Psoas muscle (tissue), 7 donors: ENCODE measurements at regions not wholly inside any gene's neighbourhood (a gene's known extent, or its start where the extent isn't known, plus 50 kb on each side); places are given as distances from the start of the nearest gene placed in this dataset.

Experiments
- ATAC-seq, 4 donors: fragments of 200-7000 bp; cut with Tn5 transposase; one replicate each; pipeline ENCODE4 v1.9.1; 2020; ENCODE audit warnings: moderate library complexity in 3 of 4, mild to moderate bottlenecking in 2 of 4
- DNase-seq, 2 donors: peaks; one replicate each; pipeline ENCODE4 v3.0.0-alpha.2; 2020
- H3K27ac ChIP-seq: fragments of 200-600 bp; one replicate; pipeline ENCODE4 v1.8.0; 2022
- H3K27me3 ChIP-seq, 3 donors: fragments of 200-600 bp in 1 of 3; one replicate each; pipeline versions ENCODE4 v1.6.1 to v1.8.0; 2013 to 2022; ENCODE audit warnings: low read length in 2 of 3, mild to moderate bottlenecking in 2 of 3, moderate library complexity in 1 of 3; ENCODE audit not compliant: insufficient read depth in 3 of 3
- H3K36me3 ChIP-seq, 2 donors: fragments of 200-600 bp in 1 of 2; one replicate each; pipeline versions ENCODE4 v1.6.1 to v1.8.0; 2013 to 2022; ENCODE audit warnings: low read depth in 1 of 2, mild to moderate bottlenecking in 1 of 2, moderate library complexity in 1 of 2; ENCODE audit not compliant: insufficient read depth in 1 of 2
- H3K4me1 ChIP-seq: fragments of 200-600 bp; one replicate; pipeline ENCODE4 v1.8.0; 2022
- H3K4me3 ChIP-seq: fragments of 200-600 bp; one replicate; pipeline ENCODE4 v1.8.0; 2022; ENCODE audit warnings: mild to moderate bottlenecking
- H3K9me3 ChIP-seq: fragments of 200-600 bp; one replicate; pipeline ENCODE4 v1.8.0; 2022
- WGBS, 3 donors: extraction: QIAGEN DNeasy Blood & Tissue Kit; methylation state at CpG; one replicate each; pipeline versions ENCODE4 v1.1.6 to v1.1.7; 2013; 5-methylcytosine and 5-hydroxymethylcytosine counted together
- intact Hi-C, 2 donors: fragments of 100-400 bp; cut with DNase I; formaldehyde crosslinking; loops; one replicate each; pipeline versions ENCODE4 v1.11.0 to v1.14.2; 2022
- TF ChIP-seq, protein P1 (sequence below): fragments of 200-600 bp; IDR thresholded peaks from one replicate; pipeline ENCODE4 v1.8.0; 2022; ENCODE audit warnings: antibody characterized with exemption
- donor health status: healthy with polysubstance abuse.
- donor health status: DM: no; HTN: no; CAD: no; lungs with moderate emphysema.
- donor health status: Bipolar disorder and iron deficiency.
- donor health status: healthy.
- donor health status: DM: yes; HTN: yes; CAD: no.
- donor health status: DM: no; HTN: no; CAD: no.
- donor health status: DM: yes; HTN: yes; CAD: no.

DNA sequence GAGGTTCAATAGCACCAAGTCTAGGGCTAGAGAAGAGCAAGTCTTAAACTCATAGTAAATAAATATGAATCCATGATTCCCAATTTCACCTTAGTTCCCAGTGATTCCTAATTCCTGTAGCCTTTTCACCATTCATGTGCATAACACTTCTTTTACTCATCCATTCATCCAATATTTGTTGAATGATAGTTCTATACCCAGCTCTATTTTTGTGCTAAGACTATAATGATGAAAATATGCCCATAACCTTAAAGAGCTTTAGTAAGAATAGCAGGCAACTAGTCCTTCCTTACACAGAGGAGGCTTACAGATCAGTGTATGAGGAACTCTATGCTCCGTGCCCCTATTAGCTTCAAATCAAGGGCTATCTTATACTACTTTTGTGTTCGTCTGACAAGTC, 280.2 kb upstream of the CHRM2 start:
- TF ChIP-seq, protein P1, sequence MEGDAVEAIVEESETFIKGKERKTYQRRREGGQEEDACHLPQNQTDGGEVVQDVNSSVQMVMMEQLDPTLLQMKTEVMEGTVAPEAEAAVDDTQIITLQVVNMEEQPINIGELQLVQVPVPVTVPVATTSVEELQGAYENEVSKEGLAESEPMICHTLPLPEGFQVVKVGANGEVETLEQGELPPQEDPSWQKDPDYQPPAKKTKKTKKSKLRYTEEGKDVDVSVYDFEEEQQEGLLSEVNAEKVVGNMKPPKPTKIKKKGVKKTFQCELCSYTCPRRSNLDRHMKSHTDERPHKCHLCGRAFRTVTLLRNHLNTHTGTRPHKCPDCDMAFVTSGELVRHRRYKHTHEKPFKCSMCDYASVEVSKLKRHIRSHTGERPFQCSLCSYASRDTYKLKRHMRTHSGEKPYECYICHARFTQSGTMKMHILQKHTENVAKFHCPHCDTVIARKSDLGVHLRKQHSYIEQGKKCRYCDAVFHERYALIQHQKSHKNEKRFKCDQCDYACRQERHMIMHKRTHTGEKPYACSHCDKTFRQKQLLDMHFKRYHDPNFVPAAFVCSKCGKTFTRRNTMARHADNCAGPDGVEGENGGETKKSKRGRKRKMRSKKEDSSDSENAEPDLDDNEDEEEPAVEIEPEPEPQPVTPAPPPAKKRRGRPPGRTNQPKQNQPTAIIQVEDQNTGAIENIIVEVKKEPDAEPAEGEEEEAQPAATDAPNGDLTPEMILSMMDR: no peak
- no peak overlapping the region for H3K27ac ChIP-seq
- no peaks in the 10 kb centered on the region for H3K27me3 ChIP-seq
- no peaks in the 10 kb centered on the region for H3K4me1 ChIP-seq
- 81 to 92% (median 85%) methylated on average over 2 of the region's 2 CpGs for WGBS, 3 donors
- H3K36me3 ChIP-seq: no peaks in the 10 kb centered on the region
- no peak overlapping the region for H3K4me3 ChIP-seq
- intact Hi-C loops: no loop called here
- no peak for ATAC-seq
- no peak for DNase-seq
- H3K9me3 ChIP-seq: no peaks in the 10 kb centered on the region

DNA sequence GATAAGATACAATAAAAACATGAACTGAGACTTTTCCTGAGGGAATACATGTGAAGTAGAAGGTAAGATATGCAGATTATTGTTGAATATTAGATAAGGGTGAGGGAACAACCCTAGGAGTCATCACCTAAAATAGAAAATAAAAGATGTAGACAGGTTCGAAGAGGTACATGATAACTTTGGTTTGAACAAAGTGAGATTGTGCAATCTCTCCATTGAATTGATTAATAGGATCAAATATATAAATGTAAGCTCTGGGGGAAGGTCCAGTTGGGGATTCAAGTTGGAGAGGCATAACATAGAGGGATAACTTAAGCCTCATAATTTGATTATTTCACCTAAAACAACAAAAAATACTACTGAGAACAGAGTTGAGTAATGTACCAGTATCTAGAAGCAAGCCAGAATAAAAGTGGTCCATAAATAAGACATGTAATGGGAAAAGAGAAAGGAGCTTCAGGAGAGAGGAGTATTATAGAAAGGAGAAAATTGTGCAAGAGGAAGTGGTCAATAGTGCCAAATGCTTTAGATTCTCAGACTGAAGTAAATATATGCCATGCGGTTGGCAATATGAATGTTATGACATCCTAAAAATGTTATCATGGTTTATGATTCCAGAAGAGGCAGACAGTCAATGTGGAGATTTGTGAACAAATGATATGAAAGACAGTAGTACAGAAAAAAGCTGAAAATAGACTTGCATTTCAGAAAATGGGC, 282.3 kb upstream of the CHRM2 start:
- H3K27ac ChIP-seq: no peak overlapping the region
- WGBS, 3 donors: 82 to 88% (median 85%) methylated on average over 2 of the region's 2 CpGs

DNA sequence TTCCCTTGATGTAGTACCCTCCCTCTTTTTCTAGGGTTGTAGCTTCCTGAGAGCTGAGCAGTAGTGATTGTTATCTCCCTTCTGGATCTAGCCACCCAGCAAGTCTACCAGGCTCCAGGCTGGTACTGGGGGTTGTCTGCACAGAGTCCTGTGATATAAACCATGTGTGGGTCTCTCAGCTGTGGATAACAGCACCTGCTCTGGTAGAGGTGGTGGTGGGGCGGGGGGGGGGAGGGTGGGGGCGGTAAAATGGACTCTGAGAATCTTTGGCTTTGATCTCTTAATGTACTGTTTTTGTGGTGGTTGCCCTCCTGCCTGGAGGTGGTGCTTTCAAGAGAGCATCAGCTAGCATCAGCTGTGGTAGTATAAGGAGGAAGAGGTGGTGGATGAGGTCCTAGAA, 302.0 kb upstream of the CHRM2 start:
- Histone ChIP-seq H3K4me1 (no peaks in the 10 kb centered on the region), H3K27ac (no peak overlapping the region), H3K27me3 (no peaks in the 10 kb centered on the region), H3K9me3 (no peaks in the 10 kb centered on the region), H3K36me3 (no peaks in the 10 kb centered on the region), H3K4me3 (no peak overlapping the region)
- DNase-seq (no peak), ATAC-seq (no peak)
- intact Hi-C loops: no loop called here
- TF ChIP-seq, protein P1: no peak
- WGBS, 3 donors: 37 to 41% (median 38%) methylated on average over 2 of the region's 2 CpGs

More for the DNA sequence above, 282.3 kb upstream of the CHRM2 start:
- intact Hi-C loops: no loop called here
- Histone ChIP-seq H3K9me3 (no peaks in the 10 kb centered on the region), H3K4me1 (no peaks in the 10 kb centered on the region), H3K36me3 (no peaks in the 10 kb centered on the region), H3K27me3 (no peaks in the 10 kb centered on the region), H3K4me3 (no peak overlapping the region)
- DNase-seq (no peak), ATAC-seq (no peak)
- TF ChIP-seq, protein P1: no peak

DNA sequence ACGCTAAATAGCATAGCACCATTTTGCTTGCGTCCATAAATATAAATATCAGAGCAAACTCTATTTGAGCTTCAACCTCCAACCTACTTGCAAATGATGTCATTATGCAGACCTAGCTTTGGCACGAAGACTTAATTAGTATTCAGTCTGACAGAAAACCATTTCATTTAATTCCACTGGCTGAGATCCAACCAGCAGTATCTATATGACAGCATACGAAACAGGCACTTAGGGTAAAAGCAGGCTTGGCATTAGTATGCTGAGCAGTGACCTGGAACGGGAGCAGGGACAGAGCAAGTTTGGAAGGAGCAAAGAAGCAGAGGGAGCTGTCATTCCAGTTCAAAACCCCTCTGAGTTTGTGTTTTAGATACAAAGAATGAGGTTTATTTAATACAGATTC, 312.5 kb upstream of the CHRM2 start:
- Histone ChIP-seq H3K4me1 (no peaks in the 10 kb centered on the region), H3K36me3 (no peaks in the 10 kb centered on the region), H3K27ac (no peak overlapping the region), H3K27me3 (no peaks in the 10 kb centered on the region), H3K9me3 (no peaks in the 10 kb centered on the region), H3K4me3 (no peak overlapping the region)
- DNase-seq (no peak), ATAC-seq (no peak)
- intact Hi-C loops: no loop called here
- TF ChIP-seq, protein P1: no peak
- WGBS, 3 donors: 62 to 66% (median 64%) methylated on average over 5 of the region's 5 CpGs

DNA sequence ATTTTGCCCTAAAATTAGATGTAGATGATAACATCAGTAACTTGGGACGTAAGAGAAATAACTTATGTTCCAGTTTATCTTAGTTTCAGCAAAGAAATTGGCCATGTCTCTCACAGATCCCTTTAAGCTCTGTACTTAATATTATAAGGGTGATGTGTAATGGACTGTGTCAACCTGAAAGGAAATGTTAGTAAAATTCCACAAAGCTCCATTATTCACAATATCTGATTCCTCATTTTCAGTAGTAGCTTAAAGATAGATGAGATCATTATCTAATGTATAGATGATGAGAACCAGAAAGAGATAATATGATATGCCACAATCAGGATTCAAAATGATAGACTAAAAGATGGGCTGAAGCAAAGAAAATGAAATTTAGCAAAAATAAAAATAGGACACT, 316.8 kb upstream of the CHRM2 start:
- no peaks in the 10 kb centered on the region for H3K27me3 ChIP-seq
- no peak for DNase-seq
- H3K27ac ChIP-seq: no peak overlapping the region
- no peaks in the 10 kb centered on the region for H3K36me3 ChIP-seq
- WGBS, 3 donors: 85 to 92% (median 88%) methylated on average over 1 of the region's 1 CpG
- intact Hi-C loops: no loop called here
- no peaks in the 10 kb centered on the region for H3K9me3 ChIP-seq
- TF ChIP-seq, protein P1: no peak
- H3K4me1 ChIP-seq: no peaks in the 10 kb centered on the region
- no peak for ATAC-seq
- H3K4me3 ChIP-seq: no peak overlapping the region
